K562 (cell line): ENCODE measurements at regions not wholly inside any gene's neighbourhood (a gene's known extent, or its start where the extent isn't known, plus 50 kb on each side); places are given as distances from the start of the nearest gene placed in this dataset.

Experiments used
- ATAC-seq: fragments of 200-7000 bp; cut with Tn5 transposase; 3 replicates; pipeline ENCODE4 v1.9.1; 2020; ENCODE audit warnings: moderate library complexity
- BruUV-seq: library from RNA; stranded (reverse); fragments of 400-500 nt; replicated peaks from 2 replicates; lab custom pipeline; 2021; lab: Mats Ljungman, UMichigan
- CTCF ChIA-PET: fragments of 300-600 bp; formaldehyde crosslinking; extraction: SDS; loops from one replicate; lab custom pipeline; 2021; ENCODE audit warnings: low intra/inter-chr PET ratio; lab: Yijun Ruan, JAX
- POLR2A ChIA-PET: fragments of 300-600, 350-650 bp; sonication (Branson Sonifier 250); formaldehyde crosslinking; extraction: SDS; loops from one replicate; lab custom pipeline; 2021; ENCODE audit warnings: antibody characterized with exemption, inconsistent platforms; lab: Yijun Ruan, JAX
- DNase-seq, 4 experiments: peaks; one replicate each; pipeline versions ENCODE4 v3.0.0 to v3.0.0-alpha.2; 2011 to 2018; ENCODE audit warnings: low spot score in 3 of 4, mixed read lengths in 3 of 4; ENCODE audit errors: extremely low read depth in 1 of 4
- FAIRE-seq: peaks from 2 replicates; lab custom pipeline; 2011; peaks lifted over from hg19 to GRCh38; lab: Jason Lieb, UNC
- H2AFZ ChIP-seq: 2 replicates; pipeline ENCODE4 v1.6.0; 2011; ENCODE audit warnings: low read depth, low read length, control low read depth, inconsistent platforms
- H3K27ac ChIP-seq: fragments of 200-600 bp; 3 replicates; pipeline ENCODE4 v1.8.0; 2011; ENCODE audit warnings: low read depth, mild to moderate bottlenecking, control low read depth, inconsistent platforms, low read length, moderate library complexity, mixed read lengths; ENCODE audit errors: extremely low read depth
- H3K27me3 ChIP-seq, 2 experiments: fragments of 300-600 bp in 1 of 2; 2 replicates in 1 of 2; 3 replicates in 1 of 2; pipeline versions ENCODE4 v1.6.0 to v1.8.0; 2011; ENCODE audit warnings: inconsistent platforms in 2 of 2, low read length in 2 of 2, mild to moderate bottlenecking in 1 of 2, mixed read lengths in 1 of 2, moderate library complexity in 1 of 2; ENCODE audit not compliant: control insufficient read depth in 2 of 2, insufficient read depth in 2 of 2
- H3K36me3 ChIP-seq: fragments of 300-600 bp; 3 replicates; pipeline ENCODE4 v1.8.0; 2011; ENCODE audit warnings: mild to moderate bottlenecking, low read length, inconsistent platforms; ENCODE audit not compliant: control insufficient read depth, insufficient read depth
- H3K4me1 ChIP-seq, 2 experiments: fragments of 200-600 bp in 1 of 2; replicated peaks in 1 of 2; 2 replicates in 1 of 2; 3 replicates in 1 of 2; pipeline versions ENCODE4 v1.5.1 to v1.8.0; 2011; ENCODE audit warnings: inconsistent platforms in 2 of 2, low read length in 2 of 2, mild to moderate bottlenecking in 1 of 2, mixed read lengths in 1 of 2, moderate library complexity in 1 of 2; ENCODE audit not compliant: control insufficient read depth in 2 of 2, insufficient read depth in 2 of 2
- H3K4me2 ChIP-seq: 2 replicates; pipeline ENCODE4 v1.6.1; 2011; ENCODE audit warnings: low read length, control low read depth, inconsistent platforms, mixed read lengths; ENCODE audit not compliant: insufficient read depth
- H3K4me3 ChIP-seq: fragments of 200-600 bp; sonication (generic), shearing (Covaris generic); 2 replicates; pipeline ENCODE4 v1.5.1; 2016; ENCODE audit warnings: control low read depth, inconsistent platforms
- H3K79me2 ChIP-seq: fragments of 200-600 bp; 3 replicates; pipeline ENCODE4 v1.8.0; 2011; ENCODE audit warnings: low read length, inconsistent platforms; ENCODE audit not compliant: control insufficient read depth, insufficient read depth
- H3K9ac ChIP-seq, 2 experiments: 2 replicates each; pipeline versions ENCODE4 v1.6.0 to v1.6.1; 2011; ENCODE audit warnings: low read depth in 2 of 2, low read length in 2 of 2, control low read depth in 1 of 2, inconsistent platforms in 1 of 2, mild to moderate bottlenecking in 1 of 2, mixed read lengths in 1 of 2; ENCODE audit not compliant: insufficient read depth in 1 of 2
- H3K9me1 ChIP-seq: one replicate; pipeline ENCODE4 v1.6.0; 2011; ENCODE audit warnings: inconsistent platforms, mild to moderate bottlenecking, low read length, moderate library complexity; ENCODE audit not compliant: control insufficient read depth, insufficient read depth
- H3K9me3 ChIP-seq: replicated peaks from 2 replicates; pipeline ENCODE4 v1.5.1; 2011; ENCODE audit warnings: low read depth, low read length, inconsistent platforms; ENCODE audit not compliant: control insufficient read depth, insufficient read depth
- H4K20me1 ChIP-seq: replicated peaks from 2 replicates; pipeline ENCODE4 v1.6.1; 2011; ENCODE audit warnings: low read length, inconsistent platforms, mixed read lengths; ENCODE audit not compliant: control insufficient read depth, insufficient read depth
- CBX1 ChIP-seq: sonication (generic); IDR thresholded peaks from 2 replicates; pipeline ENCODE4 v1.6.1; 2016; ENCODE audit warnings: antibody characterized with exemption, low read depth, mild to moderate bottlenecking
- HCFC1 ChIP-seq: IDR thresholded peaks from 2 replicates; pipeline ENCODE4 v1.6.1; 2012; ENCODE audit warnings: low read depth, low read length, improper control_type of control experiment
- MXI1 ChIP-seq: IDR thresholded peaks from 2 replicates; pipeline ENCODE4 v1.6.1; 2011; ENCODE audit warnings: low read depth, mild to moderate bottlenecking, improper control_type of control experiment, low read length
- PTBP1 ChIP-seq: fragments of 200-400 bp; formaldehyde crosslinking; IDR thresholded peaks from 2 replicates; pipeline ENCODE4 v1.6.1; 2017; ENCODE audit warnings: low read depth, low read length
- RCOR1 ChIP-seq, 2 experiments: IDR thresholded peaks; 2 replicates each; pipeline ENCODE4 v1.6.1; 2012; ENCODE audit warnings: low read depth in 2 of 2, low read length in 2 of 2, borderline replicate concordance in 1 of 2, improper control_type of control experiment in 1 of 2
- TRIM25 ChIP-seq: fragments of 450-650 bp; IDR thresholded peaks from 2 replicates; pipeline ENCODE4 v1.7.0; 2016; ENCODE audit warnings: borderline replicate concordance
- ZNF23 ChIP-seq: fragments of 250-450 bp; sonication (Bioruptor Pico); IDR thresholded peaks from 2 replicates; pipeline ENCODE4 v1.4.0; 2020; ENCODE audit warnings: mild to moderate bottlenecking
- ZNF316 ChIP-seq: fragments of 450-650 bp; IDR thresholded peaks from 2 replicates; pipeline ENCODE4 v1.6.1; 2016
- ZNF76 ChIP-seq: fragments of 250-450 bp; sonication (Bioruptor Pico); IDR thresholded peaks from 2 replicates; pipeline ENCODE4 v1.4.0; 2020; ENCODE audit warnings: mild to moderate bottlenecking, moderate library complexity, borderline replicate concordance
- ZNF77 ChIP-seq: fragments of 250-450 bp; sonication (Bioruptor Pico); IDR thresholded peaks from 2 replicates; pipeline ENCODE4 v1.5.0; 2020
- WGBS: fragments of 100-300 bp; shearing (Covaris generic); methylation state at CpG from one replicate; pipeline ENCODE4 v1.1.6; 2016; ENCODE audit warnings: low coverage, mixed read lengths; ENCODE audit not compliant: insufficient coverage; ENCODE audit errors: missing lambda C conversion rate; 5-methylcytosine and 5-hydroxymethylcytosine counted together
- in situ Hi-C: fragments of 300-500 bp; cut with MboI; formaldehyde crosslinking; loops from 4 replicates; pipeline ENCODE4 v1.15.0; 2018; ENCODE audit warnings: inconsistent platforms, mixed read lengths
- intact Hi-C: fragments of 100-400 bp; cut with micrococcal nuclease; formaldehyde crosslinking; loops from 2 replicates; pipeline ENCODE4 v1.14.2; 2022

GRCh38 chr20:55155360-55155759, 680.0 kb downstream of the DOK5 start (continued):
- TF ChIP-seq TRIM25 = no peak
- no peak for TF ChIP-seq CBX1

GRCh38 chr20:55153001-55153645, 677.7 kb downstream of the DOK5 start:
- H3K9me1 ChIP-seq = no peaks in the 10 kb centered on the region
- CTCF ChIA-PET = no interaction called here
- H3K4me3 ChIP-seq = no peak overlapping the region
- no peaks in the 10 kb centered on the region for H3K9me3 ChIP-seq
- ATAC-seq = no peak
- DNase-seq = no peak
- no TSS peak for BruUV-seq
- POLR2A ChIA-PET = no interaction called here
- intact Hi-C loops (no loop called here), in situ Hi-C loops (no loop called here)
- FAIRE-seq = no peak
- H4K20me1 ChIP-seq = no peaks in the 10 kb centered on the region
- H2AFZ ChIP-seq = no peak overlapping the region
- WGBS = 2% methylated on average over 3 of the region's 3 CpGs
- TF ChIP-seq ZNF76 (no peak), ZNF316 (0 out of 2 replicates have a peak, but pooled peaks have one; percentile 3), PTBP1 (no peak), ZNF23 (no peak), MXI1 (no peak), ZNF77 (CRISPR knock-in tag) (no peak), HCFC1 (no peak), RCOR1 (IDR thresholded peaks at IDR 0.05; ENCODE audit: borderline replicate concordance in 1 of 2, low read depth in 2 of 2, low read length in 2 of 2) (no peak)
- no peaks in the 10 kb centered on the region for H3K27me3 ChIP-seq
- no peak overlapping the region for H3K9ac ChIP-seq
- no peak overlapping the region for H3K4me2 ChIP-seq
- H3K36me3 ChIP-seq = no peaks in the 10 kb centered on the region
- no peak overlapping the region for H3K27ac ChIP-seq
- H3K79me2 ChIP-seq = no peaks in the 10 kb centered on the region
- H3K4me1 ChIP-seq = no peaks in the 10 kb centered on the region
